Mucosa of rectum (tissue), 2 donors: ENCODE measurements at regions not wholly inside any gene's neighbourhood (a gene's known extent, or its start where the extent isn't known, plus 50 kb on each side); places are given as distances from the start of the nearest gene placed in this dataset.
"Not testable (repeated sequence)": the region's sequence is repeated elsewhere in the genome, so short reads cannot be mapped to it uniquely, and the experiment has no call there.

Experiments
- H3K27ac ChIP-seq, 2 donors: one replicate each; pipeline ENCODE4 v1.7.0; 2013; ENCODE audit warnings: inconsistent platforms in 2 of 2, low read depth in 2 of 2, low read length in 2 of 2
- H3K27me3 ChIP-seq, 2 donors: one replicate each; pipeline ENCODE4 v1.7.0; 2013; ENCODE audit warnings: low read length in 2 of 2; ENCODE audit not compliant: control insufficient read depth in 2 of 2, insufficient read depth in 2 of 2
- H3K36me3 ChIP-seq, 2 donors: one replicate each; pipeline ENCODE4 v1.7.0; 2013; ENCODE audit warnings: low read length in 2 of 2; ENCODE audit not compliant: control insufficient read depth in 2 of 2, insufficient read depth in 2 of 2
- H3K4me1 ChIP-seq, 2 donors: one replicate each; pipeline ENCODE4 v1.7.0; 2013; ENCODE audit warnings: low read length in 2 of 2, mild to moderate bottlenecking in 1 of 2; ENCODE audit not compliant: control insufficient read depth in 2 of 2, insufficient read depth in 2 of 2
- H3K4me3 ChIP-seq, 2 donors: one replicate each; pipeline ENCODE4 v1.7.0; 2013; ENCODE audit warnings: low read length in 2 of 2
- H3K9ac ChIP-seq, 2 donors: one replicate each; pipeline ENCODE4 v1.7.0; 2013; ENCODE audit warnings: low read length in 2 of 2, low read depth in 1 of 2, mild to moderate bottlenecking in 1 of 2
- H3K9me3 ChIP-seq, 2 donors: one replicate each; pipeline ENCODE4 v1.7.0; 2013; ENCODE audit warnings: low read length in 2 of 2; ENCODE audit not compliant: control insufficient read depth in 2 of 2
- donor health status: healthy.
- donor health status: Normal muscosa, but diverticular disease.

GRCh38 chrX:67213686-67214085, 330.1 kb upstream of the AR start:
- not testable (repeated sequence) for H3K9me3 ChIP-seq, H3K27ac ChIP-seq, H3K9ac ChIP-seq, H3K36me3 ChIP-seq, H3K27me3 ChIP-seq, H3K4me3 ChIP-seq, H3K4me1 ChIP-seq

GRCh38 chrX:67207912-67208311, 335.9 kb upstream of the AR start:
- no peak overlapping the region for H3K9ac ChIP-seq
- no peaks in the 10 kb centered on the region for H3K9me3 ChIP-seq
- no peaks in the 10 kb centered on the region for H3K4me1 ChIP-seq
- no peaks in the 10 kb centered on the region for H3K27me3 ChIP-seq
- no peak overlapping the region for H3K4me3 ChIP-seq
- no peaks in the 10 kb centered on the region for H3K36me3 ChIP-seq
- no peak overlapping the region for H3K27ac ChIP-seq

GRCh38 chrX:67159437-67159836, 384.4 kb upstream of the AR start:
- H3K9me3 ChIP-seq, result no peaks in the 10 kb centered on the region
- H3K27me3 ChIP-seq, result peaks cover 0 to under 1% of the 10 kb centered on the region in 2 donors
- no peak overlapping the region for H3K9ac ChIP-seq
- H3K4me1 ChIP-seq, result no peaks in the 10 kb centered on the region
- no peaks in the 10 kb centered on the region for H3K36me3 ChIP-seq
- no peak overlapping the region for H3K4me3 ChIP-seq
- H3K27ac ChIP-seq, result no peak overlapping the region

GRCh38 chrX:67114635-67115034, 429.2 kb upstream of the AR start:
- Histone ChIP-seq H3K9me3 (peaks cover 0 to 3% of the 10 kb centered on the region in 2 donors), H3K27me3 (no peaks in the 10 kb centered on the region), H3K4me3 (no peak overlapping the region), H3K4me1 (no peaks in the 10 kb centered on the region), H3K9ac (no peak overlapping the region), H3K36me3 (no peaks in the 10 kb centered on the region), H3K27ac (no peak overlapping the region)

- Histone ChIP-seq H3K27me3 (no peaks in the 10 kb centered on the region), H3K4me3 (no peak overlapping the region), H3K4me1 (no peaks in the 10 kb centered on the region), H3K9ac (no peak overlapping the region), H3K27ac (no peak overlapping the region), H3K36me3 (no peaks in the 10 kb centered on the region), H3K9me3 (peaks cover 0 to 3% of the 10 kb centered on the region in 2 donors)
Observed at GRCh38 chrX:67105758-67106116, 438.1 kb upstream of the AR start.

- H3K27me3 ChIP-seq, result no peaks in the 10 kb centered on the region
- H3K9ac ChIP-seq, result no peak overlapping the region
- no peaks in the 10 kb centered on the region for H3K4me1 ChIP-seq
- peaks cover 0 to 3% of the 10 kb centered on the region in 2 donors for H3K9me3 ChIP-seq
- no peak overlapping the region for H3K4me3 ChIP-seq
- H3K27ac ChIP-seq, result no peak overlapping the region
- H3K36me3 ChIP-seq, result no peaks in the 10 kb centered on the region
Observed at GRCh38 chrX:67104982-67105757, 438.7 kb upstream of the AR start.

GRCh38 chrX:67100031-67100884, 443.6 kb upstream of the AR start:
- Histone ChIP-seq H3K36me3 (no peaks in the 10 kb centered on the region), H3K4me3 (no peak overlapping the region), H3K27me3 (no peaks in the 10 kb centered on the region), H3K27ac (no peak overlapping the region), H3K9me3 (no peaks in the 10 kb centered on the region), H3K4me1 (no peaks in the 10 kb centered on the region), H3K9ac (no peak overlapping the region)

- H3K4me3 ChIP-seq, result no peak overlapping the region
- no peaks in the 10 kb centered on the region for H3K9me3 ChIP-seq
- H3K9ac ChIP-seq, result no peak overlapping the region
- no peaks in the 10 kb centered on the region for H3K4me1 ChIP-seq
- no peak overlapping the region for H3K27ac ChIP-seq
- H3K27me3 ChIP-seq, result no peaks in the 10 kb centered on the region
- H3K36me3 ChIP-seq, result no peaks in the 10 kb centered on the region
Observed at GRCh38 chrX:67094061-67094460, 449.8 kb upstream of the AR start.

GRCh38 chrX:67050760-67051159, 411.9 kb upstream of the EDA2R start:
- no peak overlapping the region for H3K27ac ChIP-seq
- no peaks in the 10 kb centered on the region for H3K36me3 ChIP-seq
- no peaks in the 10 kb centered on the region for H3K9me3 ChIP-seq
- H3K27me3 ChIP-seq, result no peaks in the 10 kb centered on the region
- no peak overlapping the region for H3K9ac ChIP-seq
- H3K4me1 ChIP-seq, result no peaks in the 10 kb centered on the region
- no peak overlapping the region for H3K4me3 ChIP-seq

GRCh38 chrX:67044866-67045265, 406.0 kb upstream of the EDA2R start:
- Histone ChIP-seq H3K4me3 (no peak overlapping the region), H3K9me3 (no peaks in the 10 kb centered on the region), H3K9ac (no peak overlapping the region), H3K4me1 (no peaks in the 10 kb centered on the region), H3K27ac (no peak overlapping the region), H3K27me3 (no peaks in the 10 kb centered on the region), H3K36me3 (no peaks in the 10 kb centered on the region)
